GM18858 (cell line): ENCODE measurements at regions not wholly inside any gene's neighbourhood (a gene's known extent, or its start where the extent isn't known, plus 50 kb on each side); places are given as distances from the start of the nearest gene placed in this dataset.
"Not testable (repeated sequence)": the region's sequence is repeated elsewhere in the genome, so short reads cannot be mapped to it uniquely, and the experiment has no call there.

ENCODE experiments used
- ATAC-seq: cut with Tn5 transposase; IDR thresholded peaks from one replicate; pipeline ENCODE4 v1.9.1; 2021; ENCODE audit not compliant: unreplicated experiment

GRCh38 chr7:32658467-32658869, 163.2 kb downstream of the AVL9 start:
- ATAC-seq = no peak

GRCh38 chr7:32658034-32658433, 162.7 kb downstream of the AVL9 start:
- no peak for ATAC-seq

DNA sequence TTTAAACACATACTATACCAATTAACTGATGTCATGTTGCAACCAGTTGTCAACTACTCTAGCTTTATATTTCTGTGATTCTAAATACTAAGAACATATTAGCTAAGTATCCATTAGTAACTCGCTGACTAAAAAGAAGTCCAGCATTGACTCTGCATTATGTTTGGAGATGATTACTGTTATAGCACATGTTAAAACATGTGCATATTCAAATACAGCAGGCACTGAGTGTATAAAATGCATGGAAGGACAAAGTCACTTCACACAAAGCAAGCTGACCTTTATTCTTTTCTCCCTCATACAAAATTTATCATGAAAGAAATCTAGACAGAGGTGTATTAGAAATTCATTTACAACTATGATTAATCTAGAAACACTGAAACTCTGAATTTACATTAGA, 159.3 kb downstream of the AVL9 start:
- not testable (repeated sequence) for ATAC-seq

GRCh38 chr7:32650356-32650755, 155.1 kb downstream of the AVL9 start:
- ATAC-seq = not testable (repeated sequence)

GRCh38 chr7:32648408-32649156, 153.3 kb downstream of the AVL9 start:
- no peak for ATAC-seq

DNA sequence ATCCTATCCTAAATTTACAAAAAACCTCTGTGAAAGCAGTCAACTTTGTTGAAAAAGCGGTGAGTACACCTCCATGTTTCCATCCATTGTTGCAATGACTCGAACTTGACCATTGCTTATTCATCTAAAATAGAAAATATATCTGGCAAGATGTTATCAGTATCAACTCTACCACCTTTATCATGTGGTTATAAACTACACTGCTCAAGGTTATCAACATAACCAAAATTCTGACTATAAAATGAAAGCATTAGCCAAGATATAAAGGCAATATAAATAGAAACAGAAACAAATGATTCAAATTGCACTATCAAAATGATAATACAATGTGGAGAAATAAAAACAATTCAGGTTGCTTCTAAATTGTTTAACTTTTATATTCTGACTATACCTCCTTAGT, 150.0 kb downstream of the AVL9 start:
- not testable (repeated sequence) for ATAC-seq

- ATAC-seq = no peak
Measured at GRCh38 chr7:32643194-32643593, 147.9 kb downstream of the AVL9 start.

- ATAC-seq = peak; percentile 27
Measured at GRCh38 chr7:32639122-32639521, 143.8 kb downstream of the AVL9 start.

DNA sequence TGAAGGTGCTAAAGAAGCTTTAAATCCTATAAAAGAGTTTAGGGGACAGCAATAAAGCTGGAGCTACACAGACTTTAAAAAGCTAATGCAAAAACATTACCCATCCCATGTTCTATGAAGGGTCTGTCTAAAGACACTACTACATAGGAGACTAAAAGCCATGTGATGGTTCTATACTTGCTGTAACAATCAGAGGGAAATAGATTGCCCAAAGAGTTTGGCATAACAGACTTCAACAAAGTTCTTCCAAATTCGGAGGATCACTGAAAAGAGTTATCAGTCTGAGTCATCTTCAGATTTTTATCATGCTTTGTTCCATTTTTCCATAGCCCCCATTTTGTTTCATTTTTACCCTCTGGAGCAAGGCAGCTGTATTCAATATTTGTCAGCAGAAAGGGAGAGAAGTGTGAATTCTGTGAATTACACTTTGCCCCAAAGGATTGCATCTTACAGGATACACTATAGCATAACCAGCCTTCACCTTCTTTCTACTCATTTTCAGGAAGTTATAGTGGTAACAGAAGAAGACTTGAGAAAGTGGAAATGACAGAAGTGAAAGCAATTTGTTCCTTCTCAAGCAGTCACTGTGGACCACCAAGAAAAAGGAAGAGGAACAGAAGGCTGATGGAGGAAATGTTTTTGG, 143.3 kb downstream of the AVL9 start:
- ATAC-seq = peak; percentile 95
